Activated T-cell treated with anti-CD3 and anti-CD28 coated beads, Interleukin-2, amount 50 U/mL, for 4 hours (primary cell): ENCODE measurements at regions not wholly inside any gene's neighbourhood (a gene's known extent, or its start where the extent isn't known, plus 50 kb on each side); places are given as distances from the start of the nearest gene placed in this dataset.

Source experiments
- ATAC-seq, 2 donors: fragments of 200-7000 bp; cut with Tn5 transposase; one replicate each; pipeline ENCODE4 v1.10.0; 2021
- DNase-seq: peaks from one replicate; pipeline ENCODE4 v3.0.0-alpha.2; 2020
- H3K27me3 Mint-ChIP-seq: one replicate; pipeline ENCODE4 v1.8.0; 2021; ENCODE audit warnings: low read depth, mixed read lengths
- H3K36me3 Mint-ChIP-seq: one replicate; pipeline ENCODE4 v1.8.0; 2022; ENCODE audit warnings: mixed read lengths; ENCODE audit not compliant: insufficient read depth
- H3K4me1 Mint-ChIP-seq: one replicate; pipeline ENCODE4 v1.8.0; 2021; ENCODE audit warnings: low read depth, mixed read lengths
- H3K4me3 Mint-ChIP-seq: one replicate; pipeline ENCODE4 v1.8.0; 2021; ENCODE audit warnings: mild to moderate bottlenecking, moderate library complexity, mixed read lengths
- H3K9me3 Mint-ChIP-seq: one replicate; pipeline ENCODE4 v1.8.0; 2021; ENCODE audit warnings: mixed read lengths

- H3K4me3 Mint-ChIP-seq = no peak overlapping the region
- H3K27me3 Mint-ChIP-seq = peaks cover 4% of the 10 kb centered on the region
- ATAC-seq (no peak), DNase-seq (no peak)
- H3K4me1 Mint-ChIP-seq = peaks cover 2% of the 10 kb centered on the region
- no peaks in the 10 kb centered on the region for H3K36me3 Mint-ChIP-seq
- H3K9me3 Mint-ChIP-seq = no peaks in the 10 kb centered on the region
Observed at GRCh38 chr15:92705764-92706163, 50.2 kb upstream of the FAM174B start.

GRCh38 chr15:92706201-92706600 lies 50.6 kb upstream of the FAM174B start:
- H3K27me3 Mint-ChIP-seq = peaks cover 4% of the 10 kb centered on the region
- H3K4me3 Mint-ChIP-seq = no peak overlapping the region
- no peak for ATAC-seq
- no peaks in the 10 kb centered on the region for H3K9me3 Mint-ChIP-seq
- no peak for DNase-seq
- peaks cover 2% of the 10 kb centered on the region for H3K4me1 Mint-ChIP-seq
- H3K36me3 Mint-ChIP-seq = no peaks in the 10 kb centered on the region

DNA sequence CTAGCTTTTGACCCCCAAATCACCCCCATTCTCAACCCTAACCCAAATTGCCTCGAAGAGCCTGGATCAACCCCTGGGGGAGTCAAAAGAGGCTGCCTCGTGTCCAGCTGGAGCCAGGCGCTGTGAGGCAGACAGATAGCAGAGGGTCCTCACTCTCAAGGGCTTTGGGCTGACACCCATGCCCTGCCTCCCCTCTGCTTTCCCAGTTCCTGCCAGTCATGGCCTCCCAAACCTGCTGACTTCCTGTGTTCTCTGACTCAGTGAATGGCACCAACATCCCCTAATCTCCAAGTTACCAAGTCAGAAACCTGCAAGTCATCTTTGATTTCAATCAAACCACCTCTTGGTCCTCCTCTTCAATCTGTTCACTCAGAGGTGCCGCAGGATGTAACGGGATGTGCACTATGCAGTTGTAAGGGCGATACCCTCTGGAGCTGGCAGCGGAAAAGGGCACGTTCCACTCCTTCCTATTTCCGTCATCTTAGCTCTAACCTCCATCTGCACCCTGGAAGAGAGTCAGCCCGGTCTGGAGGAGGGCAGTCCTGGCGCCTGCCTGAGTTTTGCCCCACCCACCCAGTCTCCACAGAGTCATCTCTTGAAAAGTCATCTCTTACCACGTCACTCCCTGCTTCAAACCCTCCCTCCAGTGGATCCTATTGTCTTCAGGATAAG lies 52.4 kb upstream of the FAM174B start:
- no peak for ATAC-seq
- H3K36me3 Mint-ChIP-seq = no peaks in the 10 kb centered on the region
- H3K4me1 Mint-ChIP-seq = peaks cover 2% of the 10 kb centered on the region
- H3K9me3 Mint-ChIP-seq = no peaks in the 10 kb centered on the region
- no peak overlapping the region for H3K4me3 Mint-ChIP-seq
- H3K27me3 Mint-ChIP-seq = peaks cover 4% of the 10 kb centered on the region
- DNase-seq = no peak

GRCh38 chr15:92708635-92709034 lies 53.1 kb upstream of the FAM174B start:
- no peak for ATAC-seq

GRCh38 chr15:92709110-92709790 lies 53.7 kb upstream of the FAM174B start:
- no peaks in the 10 kb centered on the region for H3K9me3 Mint-ChIP-seq
- H3K27me3 Mint-ChIP-seq = peaks cover 8% of the 10 kb centered on the region
- no peak for DNase-seq
- no peaks in the 10 kb centered on the region for H3K36me3 Mint-ChIP-seq
- H3K4me1 Mint-ChIP-seq = peaks cover 3% of the 10 kb centered on the region
- H3K4me3 Mint-ChIP-seq = no peak overlapping the region
- no peak for ATAC-seq

More at GRCh38 chr15:92708635-92709034, 53.1 kb upstream of the FAM174B start:
- DNase-seq = no peak
- Mint-ChIP-seq H3K36me3 (no peaks in the 10 kb centered on the region), H3K4me3 (no peak overlapping the region), H3K27me3 (peaks cover 8% of the 10 kb centered on the region), H3K9me3 (no peaks in the 10 kb centered on the region), H3K4me1 (peaks cover 2% of the 10 kb centered on the region)

GRCh38 chr15:92711457-92711831 lies 55.9 kb upstream of the FAM174B start:
- Mint-ChIP-seq H3K4me3 (no peak overlapping the region), H3K9me3 (no peaks in the 10 kb centered on the region), H3K36me3 (no peaks in the 10 kb centered on the region), H3K27me3 (peaks cover 11% of the 10 kb centered on the region), H3K4me1 (peaks cover 8% of the 10 kb centered on the region)
- ATAC-seq (no peak), DNase-seq (no peak)

DNA sequence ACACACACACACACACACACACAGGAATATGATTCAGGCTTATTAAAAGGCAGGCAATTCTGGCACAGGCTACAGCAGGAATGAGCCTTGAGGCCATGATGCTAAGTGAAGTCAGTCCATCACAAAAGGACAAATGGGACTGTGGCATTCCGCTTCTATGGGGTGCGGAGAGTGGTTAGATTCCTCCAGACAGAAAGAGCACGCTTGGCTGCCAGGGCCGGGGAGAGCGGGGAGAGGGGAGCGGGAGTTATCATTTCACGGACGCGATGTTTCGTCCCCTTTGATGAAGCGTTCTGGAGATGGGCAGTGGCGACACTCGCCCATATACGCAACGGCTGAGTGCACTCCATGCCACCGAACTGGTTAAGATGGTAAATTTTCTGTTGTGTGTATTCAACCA lies 58.5 kb upstream of the FAM174B start:
- ATAC-seq (peak in 1 of 2 donors; percentile 34), DNase-seq (no peak)
- Mint-ChIP-seq H3K9me3 (no peaks in the 10 kb centered on the region), H3K4me3 (peak overlapping the region; percentile 66), H3K4me1 (peaks cover 8% of the 10 kb centered on the region), H3K27me3 (peaks cover 9% of the 10 kb centered on the region), H3K36me3 (no peaks in the 10 kb centered on the region)

DNA sequence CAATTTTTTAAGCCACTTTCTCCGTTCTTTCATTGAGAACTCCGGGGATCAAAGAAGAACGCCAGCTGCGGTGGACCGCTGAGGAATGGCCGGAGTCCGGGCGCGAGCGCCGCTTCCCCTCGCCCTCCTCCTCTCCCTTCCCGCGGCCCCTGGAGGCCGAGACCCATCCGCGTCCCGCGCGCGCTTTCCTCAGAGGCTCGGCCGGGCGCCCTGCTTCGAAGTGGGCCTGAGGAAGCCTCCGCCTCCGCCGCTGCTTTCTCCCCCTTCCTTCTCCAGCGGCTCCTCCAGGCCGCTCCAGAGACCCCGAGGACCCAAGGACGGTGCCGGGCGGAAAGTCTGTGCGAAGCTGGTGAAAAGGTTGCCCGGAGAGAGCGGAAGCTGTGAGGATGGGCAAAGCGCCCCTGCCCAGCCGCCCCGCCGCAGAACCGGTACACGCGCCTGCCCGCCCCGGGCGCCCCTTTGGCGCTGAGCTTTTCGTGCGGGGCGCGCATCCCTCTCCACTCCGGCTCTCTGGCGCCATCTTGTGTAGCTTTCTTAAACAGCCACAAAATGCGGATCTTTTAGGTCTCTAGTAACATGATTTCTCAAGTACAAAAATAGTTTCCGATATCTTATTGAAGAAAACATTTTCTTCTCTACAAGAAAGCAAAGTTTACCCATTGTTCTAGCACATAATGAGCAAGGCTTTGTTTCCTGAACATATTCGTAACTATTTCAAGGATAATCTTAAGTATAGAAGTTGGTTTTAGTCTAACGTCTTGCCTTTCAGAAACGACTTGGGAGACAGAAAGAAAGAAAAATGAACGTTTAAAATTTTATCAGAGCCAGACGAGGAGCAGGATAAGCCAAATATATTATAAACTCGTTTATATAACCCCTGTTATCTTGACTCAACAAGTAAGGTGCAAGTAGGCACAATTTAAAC lies 59.2 kb upstream of the FAM174B start:
- ATAC-seq (peak; percentile 92 to 93), DNase-seq (peak; percentile 68)
- H3K4me3 Mint-ChIP-seq = peak overlapping the region; percentile 66
- no peaks in the 10 kb centered on the region for H3K9me3 Mint-ChIP-seq
- peaks cover 6% of the 10 kb centered on the region for H3K4me1 Mint-ChIP-seq
- H3K36me3 Mint-ChIP-seq = no peaks in the 10 kb centered on the region
- H3K27me3 Mint-ChIP-seq = peaks cover 11% of the 10 kb centered on the region

GRCh38 chr15:92715758-92716157 lies 60.2 kb upstream of the FAM174B start:
- DNase-seq (no peak), ATAC-seq (no peak)
- no peaks in the 10 kb centered on the region for H3K36me3 Mint-ChIP-seq
- H3K9me3 Mint-ChIP-seq = no peaks in the 10 kb centered on the region
- peaks cover 14% of the 10 kb centered on the region for H3K27me3 Mint-ChIP-seq
- H3K4me1 Mint-ChIP-seq = peaks cover 6% of the 10 kb centered on the region
- H3K4me3 Mint-ChIP-seq = no peak overlapping the region

GRCh38 chr15:92719021-92719420 lies 63.4 kb upstream of the FAM174B start:
- peaks cover 7% of the 10 kb centered on the region for H3K4me1 Mint-ChIP-seq
- H3K36me3 Mint-ChIP-seq = no peaks in the 10 kb centered on the region
- peaks cover 10% of the 10 kb centered on the region for H3K27me3 Mint-ChIP-seq
- ATAC-seq (no peak), DNase-seq (no peak)
- H3K4me3 Mint-ChIP-seq = no peak overlapping the region
- no peaks in the 10 kb centered on the region for H3K9me3 Mint-ChIP-seq

GRCh38 chr15:92724144-92724543 lies 68.6 kb upstream of the FAM174B start:
- H3K4me1 Mint-ChIP-seq = peaks cover 6% of the 10 kb centered on the region
- no peak for ATAC-seq

GRCh38 chr15:92725171-92725570 lies 69.6 kb upstream of the FAM174B start:
- no peaks in the 10 kb centered on the region for H3K9me3 Mint-ChIP-seq

More at GRCh38 chr15:92724144-92724543, 68.6 kb upstream of the FAM174B start:
- H3K27me3 Mint-ChIP-seq = peaks cover 5% of the 10 kb centered on the region
- no peaks in the 10 kb centered on the region for H3K36me3 Mint-ChIP-seq
- DNase-seq = no peak
- no peak overlapping the region for H3K4me3 Mint-ChIP-seq
- H3K9me3 Mint-ChIP-seq = no peaks in the 10 kb centered on the region

GRCh38 chr15:92728266-92728665 lies 72.7 kb upstream of the FAM174B start:
- no peaks in the 10 kb centered on the region for H3K9me3 Mint-ChIP-seq
- no peak for ATAC-seq
- peaks cover 6% of the 10 kb centered on the region for H3K4me1 Mint-ChIP-seq
- no peak for DNase-seq
- H3K36me3 Mint-ChIP-seq = no peaks in the 10 kb centered on the region
- peaks cover 2% of the 10 kb centered on the region for H3K27me3 Mint-ChIP-seq
- H3K4me3 Mint-ChIP-seq = no peak overlapping the region

More at GRCh38 chr15:92725171-92725570, 69.6 kb upstream of the FAM174B start:
- H3K36me3 Mint-ChIP-seq = no peaks in the 10 kb centered on the region
- H3K4me1 Mint-ChIP-seq = peaks cover 6% of the 10 kb centered on the region
- no peak overlapping the region for H3K4me3 Mint-ChIP-seq
- ATAC-seq (no peak), DNase-seq (no peak)
- peaks cover 4% of the 10 kb centered on the region for H3K27me3 Mint-ChIP-seq

- H3K27me3 Mint-ChIP-seq = peaks cover 16% of the 10 kb centered on the region
Observed at GRCh38 chr15:92733090-92733933, 77.7 kb upstream of the FAM174B start.

More at GRCh38 chr15:92733090-92733933, 77.7 kb upstream of the FAM174B start:
- no peaks in the 10 kb centered on the region for H3K36me3 Mint-ChIP-seq
- H3K4me1 Mint-ChIP-seq = no peaks in the 10 kb centered on the region
- H3K4me3 Mint-ChIP-seq = peak overlapping the region; percentile 79
- no peaks in the 10 kb centered on the region for H3K9me3 Mint-ChIP-seq
- no peak for DNase-seq
- no peak for ATAC-seq
